Panc1 (cell line): ENCODE measurements at regions not wholly inside any gene's neighbourhood (a gene's known extent, or its start where the extent isn't known, plus 50 kb on each side); places are given as distances from the start of the nearest gene placed in this dataset.

Experiments used
- ATAC-seq: fragments of 200-7000 bp; cut with Tn5 transposase; 2 replicates; pipeline ENCODE4 v1.9.1; 2020; ENCODE audit warnings: mild to moderate bottlenecking, moderate library complexity
- BruUV-seq: library from RNA; stranded (reverse); fragments of 400-500 nt; replicated peaks from 2 replicates; lab custom pipeline; 2021; lab: Mats Ljungman, UMichigan
- CTCF ChIA-PET: fragments of 300-600 bp; sonication (Branson Sonifier 250); formaldehyde crosslinking; loops from one replicate; lab custom pipeline; 2022; ENCODE audit warnings: antibody characterized with exemption; lab: Charles Lee
- POLR2A ChIA-PET: fragments of 300-600 bp; sonication (Branson Sonifier 250); formaldehyde crosslinking; loops from one replicate; lab custom pipeline; 2022; ENCODE audit warnings: antibody characterized with exemption; lab: Charles Lee
- DNase-seq: peaks from one replicate; pipeline ENCODE4 v3.0.0-alpha.2; 2010; ENCODE audit warnings: low read depth, low spot score
- H3K27ac ChIP-seq: 2 replicates; pipeline ENCODE4 v1.5.1; 2011; ENCODE audit warnings: mild to moderate bottlenecking, low read length, inconsistent platforms
- H3K27me3 ChIP-seq: fragments of 200-500 bp; sonication (Bioruptor generic); 2 replicates; pipeline ENCODE4 v1.6.0; 2014; ENCODE audit warnings: low read length, inconsistent platforms; ENCODE audit not compliant: control insufficient read depth, insufficient read depth
- H3K36me3 ChIP-seq: fragments of 200-500 bp; sonication (Bioruptor generic); 2 replicates; pipeline ENCODE4 v1.5.1; 2014; ENCODE audit warnings: inconsistent platforms, mild to moderate bottlenecking, low read length, moderate library complexity; ENCODE audit not compliant: control insufficient read depth, insufficient read depth
- H3K4me1 ChIP-seq: 2 replicates; pipeline ENCODE4 v1.5.1; 2011; ENCODE audit warnings: inconsistent platforms, mild to moderate bottlenecking, low read length, moderate library complexity; ENCODE audit not compliant: control insufficient read depth, insufficient read depth
- H3K4me3 ChIP-seq, 2 experiments: 2 replicates each; pipeline ENCODE4 v1.5.1; 2011 to 2012; ENCODE audit warnings: low read depth in 2 of 2, low read length in 2 of 2, mild to moderate bottlenecking in 2 of 2, inconsistent platforms in 1 of 2, moderate library complexity in 1 of 2
- H3K9me3 ChIP-seq: fragments of 200-500 bp; sonication (Bioruptor generic); 2 replicates; pipeline ENCODE4 v1.5.1; 2014; ENCODE audit warnings: low read depth, mild to moderate bottlenecking, inconsistent platforms, low read length, moderate library complexity; ENCODE audit not compliant: control insufficient read depth, insufficient read depth
- POLR2AphosphoS5 ChIP-seq: IDR thresholded peaks from 2 replicates; pipeline ENCODE4 v1.6.1; 2012; ENCODE audit warnings: mild to moderate bottlenecking, low read depth, low read length, moderate library complexity
- SIN3A ChIP-seq: IDR thresholded peaks from 2 replicates; pipeline ENCODE4 v1.6.1; 2012; ENCODE audit warnings: low read depth, mild to moderate bottlenecking, low read length, moderate library complexity, borderline replicate concordance; ENCODE audit not compliant: insufficient read depth
- TCF7L2 ChIP-seq: IDR thresholded peaks from 2 replicates; pipeline ENCODE4 v1.6.1; 2011; ENCODE audit warnings: mild to moderate bottlenecking, low read depth, low read length, inconsistent platforms
- in situ Hi-C: cut with HindIII; loops from 2 replicates; pipeline ENCODE4 v1.10.0; 2016; ENCODE audit warnings: low sequenced_read_pairs, low pct_unique_long_range_greater_than_20kb
- intact Hi-C: fragments of 100-400 bp; cut with micrococcal nuclease; formaldehyde crosslinking; loops from one replicate; pipeline ENCODE4 v1.10.0; 2022; ENCODE audit not compliant: unreplicated experiment
- TF ChIP-seq, protein P1 (sequence below), 2 experiments: IDR thresholded peaks; 2 replicates each; pipeline ENCODE4 v1.6.1; 2011 to 2012; ENCODE audit warnings: low read depth in 2 of 2, control low read depth in 1 of 2, low read length in 1 of 2, mild to moderate bottlenecking in 1 of 2, moderate library complexity in 1 of 2; ENCODE audit not compliant: insufficient read depth in 1 of 2
- TF ChIP-seq, protein P2 (sequence below): fragments of 450-650 bp; IDR thresholded peaks from 2 replicates; pipeline ENCODE4 v1.5.1; 2017; ENCODE audit warnings: mild to moderate bottlenecking

DNA sequence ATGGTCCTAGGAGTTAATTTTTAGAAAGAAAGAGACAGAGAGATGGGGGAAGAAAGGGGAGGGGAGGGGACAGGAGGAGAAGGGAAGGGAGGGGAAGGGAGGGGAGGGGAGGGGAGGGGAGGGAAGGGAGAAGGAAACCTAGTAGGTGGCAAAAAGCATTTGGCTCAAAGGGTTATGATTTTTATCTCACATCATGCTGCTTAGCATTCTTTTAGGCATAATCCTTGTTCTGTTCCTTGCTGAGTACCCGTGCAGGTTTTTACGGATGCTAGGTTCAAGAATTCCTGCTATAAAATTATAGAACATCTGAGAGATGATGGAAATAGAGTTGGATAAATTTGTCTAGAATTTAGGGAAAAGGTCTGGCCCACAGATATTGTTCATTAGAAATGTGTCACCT is 132.4 kb upstream of the PRSS1 start:
- CTCF ChIA-PET, result no interaction called here
- BruUV-seq, result no TSS peak
- H3K36me3 ChIP-seq, result no peaks in the 10 kb centered on the region
- ATAC-seq (no peak), DNase-seq (no peak)
- TF ChIP-seq SIN3A (no peak), POLR2AphosphoS5 (no peak), TCF7L2 (no peak)
- TF ChIP-seq, protein P1, sequence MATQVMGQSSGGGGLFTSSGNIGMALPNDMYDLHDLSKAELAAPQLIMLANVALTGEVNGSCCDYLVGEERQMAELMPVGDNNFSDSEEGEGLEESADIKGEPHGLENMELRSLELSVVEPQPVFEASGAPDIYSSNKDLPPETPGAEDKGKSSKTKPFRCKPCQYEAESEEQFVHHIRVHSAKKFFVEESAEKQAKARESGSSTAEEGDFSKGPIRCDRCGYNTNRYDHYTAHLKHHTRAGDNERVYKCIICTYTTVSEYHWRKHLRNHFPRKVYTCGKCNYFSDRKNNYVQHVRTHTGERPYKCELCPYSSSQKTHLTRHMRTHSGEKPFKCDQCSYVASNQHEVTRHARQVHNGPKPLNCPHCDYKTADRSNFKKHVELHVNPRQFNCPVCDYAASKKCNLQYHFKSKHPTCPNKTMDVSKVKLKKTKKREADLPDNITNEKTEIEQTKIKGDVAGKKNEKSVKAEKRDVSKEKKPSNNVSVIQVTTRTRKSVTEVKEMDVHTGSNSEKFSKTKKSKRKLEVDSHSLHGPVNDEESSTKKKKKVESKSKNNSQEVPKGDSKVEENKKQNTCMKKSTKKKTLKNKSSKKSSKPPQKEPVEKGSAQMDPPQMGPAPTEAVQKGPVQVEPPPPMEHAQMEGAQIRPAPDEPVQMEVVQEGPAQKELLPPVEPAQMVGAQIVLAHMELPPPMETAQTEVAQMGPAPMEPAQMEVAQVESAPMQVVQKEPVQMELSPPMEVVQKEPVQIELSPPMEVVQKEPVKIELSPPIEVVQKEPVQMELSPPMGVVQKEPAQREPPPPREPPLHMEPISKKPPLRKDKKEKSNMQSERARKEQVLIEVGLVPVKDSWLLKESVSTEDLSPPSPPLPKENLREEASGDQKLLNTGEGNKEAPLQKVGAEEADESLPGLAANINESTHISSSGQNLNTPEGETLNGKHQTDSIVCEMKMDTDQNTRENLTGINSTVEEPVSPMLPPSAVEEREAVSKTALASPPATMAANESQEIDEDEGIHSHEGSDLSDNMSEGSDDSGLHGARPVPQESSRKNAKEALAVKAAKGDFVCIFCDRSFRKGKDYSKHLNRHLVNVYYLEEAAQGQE (IDR thresholded peaks at IDR 0.05; ENCODE audit: insufficient read depth in 1 of 2, low read depth in 2 of 2, low read length in 1 of 2), result no peak
- TF ChIP-seq, protein P2, sequence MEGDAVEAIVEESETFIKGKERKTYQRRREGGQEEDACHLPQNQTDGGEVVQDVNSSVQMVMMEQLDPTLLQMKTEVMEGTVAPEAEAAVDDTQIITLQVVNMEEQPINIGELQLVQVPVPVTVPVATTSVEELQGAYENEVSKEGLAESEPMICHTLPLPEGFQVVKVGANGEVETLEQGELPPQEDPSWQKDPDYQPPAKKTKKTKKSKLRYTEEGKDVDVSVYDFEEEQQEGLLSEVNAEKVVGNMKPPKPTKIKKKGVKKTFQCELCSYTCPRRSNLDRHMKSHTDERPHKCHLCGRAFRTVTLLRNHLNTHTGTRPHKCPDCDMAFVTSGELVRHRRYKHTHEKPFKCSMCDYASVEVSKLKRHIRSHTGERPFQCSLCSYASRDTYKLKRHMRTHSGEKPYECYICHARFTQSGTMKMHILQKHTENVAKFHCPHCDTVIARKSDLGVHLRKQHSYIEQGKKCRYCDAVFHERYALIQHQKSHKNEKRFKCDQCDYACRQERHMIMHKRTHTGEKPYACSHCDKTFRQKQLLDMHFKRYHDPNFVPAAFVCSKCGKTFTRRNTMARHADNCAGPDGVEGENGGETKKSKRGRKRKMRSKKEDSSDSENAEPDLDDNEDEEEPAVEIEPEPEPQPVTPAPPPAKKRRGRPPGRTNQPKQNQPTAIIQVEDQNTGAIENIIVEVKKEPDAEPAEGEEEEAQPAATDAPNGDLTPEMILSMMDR, result no peak
- no peak overlapping the region for H3K27ac ChIP-seq
- no peak overlapping the region for H3K4me3 ChIP-seq
- in situ Hi-C loops, result no loop called here
- intact Hi-C loops, result no loop called here
- POLR2A ChIA-PET, result no interaction called here
- H3K4me1 ChIP-seq, result no peaks in the 10 kb centered on the region
- H3K9me3 ChIP-seq, result no peaks in the 10 kb centered on the region
- H3K27me3 ChIP-seq, result peaks cover 9% of the 10 kb centered on the region

DNA sequence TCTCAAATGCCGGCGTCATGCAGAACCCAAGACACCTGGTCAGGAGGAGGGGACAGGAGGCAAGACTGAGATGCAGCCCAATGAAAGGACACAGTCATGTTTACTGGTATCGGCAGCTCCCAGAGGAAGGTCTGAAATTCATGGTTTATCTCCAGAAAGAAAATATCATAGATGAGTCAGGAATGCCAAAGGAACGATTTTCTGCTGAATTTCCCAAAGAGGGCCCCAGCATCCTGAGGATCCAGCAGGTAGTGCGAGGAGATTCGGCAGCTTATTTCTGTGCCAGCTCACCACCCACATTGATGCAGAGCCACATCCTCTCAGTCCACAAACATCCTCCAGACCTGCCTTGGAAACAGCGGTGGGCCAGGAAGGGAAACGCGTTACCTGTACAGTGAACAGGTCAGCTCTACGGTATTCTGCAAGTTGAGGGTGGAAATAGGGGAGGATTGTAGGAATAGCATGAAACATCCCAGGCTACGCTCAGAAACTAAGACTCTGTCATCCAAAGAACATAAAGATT is 133.1 kb upstream of the PRSS1 start:
- ATAC-seq (no peak), DNase-seq (no peak)
- Histone ChIP-seq H3K4me3 (no peak overlapping the region), H3K27ac (no peak overlapping the region), H3K36me3 (no peaks in the 10 kb centered on the region), H3K27me3 (peaks cover 9% of the 10 kb centered on the region), H3K4me1 (no peaks in the 10 kb centered on the region), H3K9me3 (no peaks in the 10 kb centered on the region)
- in situ Hi-C loops (no loop called here), intact Hi-C loops (no loop called here)
- BruUV-seq, result no TSS peak
- TF ChIP-seq POLR2AphosphoS5 (no peak), TCF7L2 (no peak), SIN3A (no peak)
- TF ChIP-seq, protein P2, result no peak
- TF ChIP-seq, protein P1 (IDR thresholded peaks at IDR 0.05; ENCODE audit: insufficient read depth in 1 of 2, low read depth in 2 of 2, low read length in 1 of 2), result no peak
- ChIA-PET CTCF (no interaction called here), POLR2A (no interaction called here)
